ENCODE measurements at regions not wholly inside any gene's neighbourhood (a gene's known extent, or its start where the extent isn't known, plus 50 kb on each side); places are given as distances from the start of the nearest gene placed in this dataset.

GRCh38 chr13:71214357-71214756 is 652.6 kb downstream of the DACH1 start:
- DNase-seq (ENCODE audit: low read depth, low spot score), result no peak
- CTCF ChIA-PET, result interaction anchor here (1.6 kb wide), 1 partner anchor 664 kb away, joined by 3 read pairs; no protein-coding TSS in a partner anchor

More at GRCh38 chr13:71214357-71214756, 652.6 kb downstream of the DACH1 start:
- Histone ChIP-seq H3K27ac (ENCODE audit: insufficient read depth, low read depth, low read length) (no peak overlapping the region), H3K4me2 (ENCODE audit: insufficient read depth, low read length) (no peak overlapping the region), H3K9ac (replicated peaks; ENCODE audit: extremely low read depth, insufficient read depth, low read length) (no peak overlapping the region), H3K4me3 (replicated peaks in 1 of 3; ENCODE audit: insufficient read depth in 1 of 3, low read depth in 1 of 3, low read length in 3 of 3) (no peak overlapping the region), H3K9me3 (replicated peaks; ENCODE audit: control insufficient read depth, insufficient read depth, low read length) (no peaks in the 10 kb centered on the region), H3K27me3 (ENCODE audit: control insufficient read depth in 2 of 2, insufficient read depth in 2 of 2, low read length in 2 of 2) (no peaks in the 10 kb centered on the region), H3K4me1 (ENCODE audit: control insufficient read depth, extremely low read depth, insufficient read depth, low read length) (peaks cover 2% of the 10 kb centered on the region), H2AFZ (ENCODE audit: low read depth, low read length) (no peak overlapping the region), H3K9me1 (replicated peaks; ENCODE audit: control insufficient read depth, extremely low read depth, insufficient read depth, low read length) (no peaks in the 10 kb centered on the region), H3K79me2 (ENCODE audit: control insufficient read depth, insufficient read depth, low read length) (no peaks in the 10 kb centered on the region), H3K36me3 (ENCODE audit: control insufficient read depth in 2 of 2, extremely low read depth in 1 of 2, insufficient read depth in 2 of 2, low read length in 2 of 2) (no peaks in the 10 kb centered on the region), H4K20me1 (replicated peaks; ENCODE audit: control insufficient read depth, extremely low read depth, insufficient read depth, low read length) (no peaks in the 10 kb centered on the region)
- dilution Hi-C loops (cut with MboI; ENCODE audit: extremely low pct_ligation_motif_present, low sequenced_read_pairs), result no loop called here
- TF ChIP-seq MYC (IDR thresholded peaks at IDR 0.05; ENCODE audit: low read depth, low read length) (no peak), POLR2AphosphoS5 (IDR thresholded peaks at IDR 0.05; ENCODE audit: insufficient read depth, low read depth, low read length) (no peak), FOS (IDR thresholded peaks at IDR 0.05; ENCODE audit: borderline replicate concordance, insufficient read depth, low read length) (no peak), EZH2 (IDR thresholded peaks at IDR 0.05; ENCODE audit: borderline replicate concordance, low read depth, low read length, severe bottlenecking) (no peak), GATA2 (IDR thresholded peaks at IDR 0.05; ENCODE audit: insufficient read depth, insufficient read length, low read depth, low read length) (no peak), JUN (IDR thresholded peaks at IDR 0.05; ENCODE audit: borderline replicate concordance, insufficient read depth, insufficient read length, low read depth) (no peak), POLR2A (IDR thresholded peaks at IDR 0.05; ENCODE audit: low read depth, low read length) (no peak)
- TF ChIP-seq, protein P1, sequence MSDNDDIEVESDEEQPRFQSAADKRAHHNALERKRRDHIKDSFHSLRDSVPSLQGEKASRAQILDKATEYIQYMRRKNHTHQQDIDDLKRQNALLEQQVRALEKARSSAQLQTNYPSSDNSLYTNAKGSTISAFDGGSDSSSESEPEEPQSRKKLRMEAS (IDR thresholded peaks at IDR 0.05; ENCODE audit: insufficient read depth, insufficient read length), result no peak
- TF ChIP-seq, protein P2, sequence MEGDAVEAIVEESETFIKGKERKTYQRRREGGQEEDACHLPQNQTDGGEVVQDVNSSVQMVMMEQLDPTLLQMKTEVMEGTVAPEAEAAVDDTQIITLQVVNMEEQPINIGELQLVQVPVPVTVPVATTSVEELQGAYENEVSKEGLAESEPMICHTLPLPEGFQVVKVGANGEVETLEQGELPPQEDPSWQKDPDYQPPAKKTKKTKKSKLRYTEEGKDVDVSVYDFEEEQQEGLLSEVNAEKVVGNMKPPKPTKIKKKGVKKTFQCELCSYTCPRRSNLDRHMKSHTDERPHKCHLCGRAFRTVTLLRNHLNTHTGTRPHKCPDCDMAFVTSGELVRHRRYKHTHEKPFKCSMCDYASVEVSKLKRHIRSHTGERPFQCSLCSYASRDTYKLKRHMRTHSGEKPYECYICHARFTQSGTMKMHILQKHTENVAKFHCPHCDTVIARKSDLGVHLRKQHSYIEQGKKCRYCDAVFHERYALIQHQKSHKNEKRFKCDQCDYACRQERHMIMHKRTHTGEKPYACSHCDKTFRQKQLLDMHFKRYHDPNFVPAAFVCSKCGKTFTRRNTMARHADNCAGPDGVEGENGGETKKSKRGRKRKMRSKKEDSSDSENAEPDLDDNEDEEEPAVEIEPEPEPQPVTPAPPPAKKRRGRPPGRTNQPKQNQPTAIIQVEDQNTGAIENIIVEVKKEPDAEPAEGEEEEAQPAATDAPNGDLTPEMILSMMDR (IDR thresholded peaks at IDR 0.05; ENCODE audit: extremely low read depth in 1 of 2, insufficient read depth in 1 of 2, low read depth in 1 of 2, low read length in 2 of 2), result no peak
- intact Hi-C loops (cut with micrococcal nuclease), result loop anchor here (5.0 to 10.0 kb wide), 2 partner anchors 252 to 490 kb away; no protein-coding TSS in a partner anchor
- POLR2A ChIA-PET, result no interaction called here
- BruUV-seq (replicated peaks), result no TSS peak
- no peak for FAIRE-seq
